ENCODE measurements at regions not wholly inside any gene's neighbourhood (a gene's known extent, or its start where the extent isn't known, plus 50 kb on each side); places are given as distances from the start of the nearest gene placed in this dataset.

DNA sequence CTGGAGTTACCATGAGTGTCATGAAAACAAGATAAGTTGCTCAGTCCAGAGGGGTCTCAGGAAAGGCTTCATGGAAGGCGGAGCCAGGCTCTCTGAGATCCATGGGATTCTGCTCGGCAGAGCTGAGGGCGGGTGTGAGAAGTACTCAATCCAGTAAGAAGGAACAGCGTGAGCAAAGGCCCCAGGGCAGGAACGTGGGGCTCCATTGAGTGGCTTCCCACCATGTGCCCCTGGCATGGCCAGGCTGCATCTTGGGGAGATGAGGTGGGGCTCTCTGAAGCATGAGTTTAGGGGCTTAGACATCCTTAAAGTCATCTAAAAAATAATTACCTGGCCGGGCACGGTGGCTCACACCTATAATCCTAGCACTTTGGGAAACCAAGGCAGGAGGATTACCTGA lies 58.0 kb downstream of the ARL6IP4 start:
- no peak overlapping the region for H3K9ac ChIP-seq (ENCODE audit: insufficient read depth, low read length, poor library complexity, severe bottlenecking)
- intact Hi-C loops (cut with micrococcal nuclease): no loop called here
- no peaks in the 10 kb centered on the region for H3K9me3 ChIP-seq (replicated peaks in 1 of 2; ENCODE audit: control insufficient read depth in 1 of 2, insufficient read depth in 1 of 2, low read length in 2 of 2)
- no peaks in the 10 kb centered on the region for H3K27me3 ChIP-seq (ENCODE audit: control insufficient read depth in 2 of 2, insufficient read depth in 2 of 2, low read length in 2 of 2)
- no peaks in the 10 kb centered on the region for H3K36me3 ChIP-seq (replicated peaks in 1 of 2; ENCODE audit: control insufficient read depth in 1 of 2, insufficient read depth in 2 of 2, low read length in 2 of 2)
- TF ChIP-seq, protein P1, sequence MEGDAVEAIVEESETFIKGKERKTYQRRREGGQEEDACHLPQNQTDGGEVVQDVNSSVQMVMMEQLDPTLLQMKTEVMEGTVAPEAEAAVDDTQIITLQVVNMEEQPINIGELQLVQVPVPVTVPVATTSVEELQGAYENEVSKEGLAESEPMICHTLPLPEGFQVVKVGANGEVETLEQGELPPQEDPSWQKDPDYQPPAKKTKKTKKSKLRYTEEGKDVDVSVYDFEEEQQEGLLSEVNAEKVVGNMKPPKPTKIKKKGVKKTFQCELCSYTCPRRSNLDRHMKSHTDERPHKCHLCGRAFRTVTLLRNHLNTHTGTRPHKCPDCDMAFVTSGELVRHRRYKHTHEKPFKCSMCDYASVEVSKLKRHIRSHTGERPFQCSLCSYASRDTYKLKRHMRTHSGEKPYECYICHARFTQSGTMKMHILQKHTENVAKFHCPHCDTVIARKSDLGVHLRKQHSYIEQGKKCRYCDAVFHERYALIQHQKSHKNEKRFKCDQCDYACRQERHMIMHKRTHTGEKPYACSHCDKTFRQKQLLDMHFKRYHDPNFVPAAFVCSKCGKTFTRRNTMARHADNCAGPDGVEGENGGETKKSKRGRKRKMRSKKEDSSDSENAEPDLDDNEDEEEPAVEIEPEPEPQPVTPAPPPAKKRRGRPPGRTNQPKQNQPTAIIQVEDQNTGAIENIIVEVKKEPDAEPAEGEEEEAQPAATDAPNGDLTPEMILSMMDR (IDR thresholded peaks at IDR 0.05): no peak
- H3K27ac ChIP-seq (ENCODE audit: low read depth in 1 of 2, low read length in 2 of 2): no peak overlapping the region
- no peaks in the 10 kb centered on the region for H4K20me1 ChIP-seq (ENCODE audit: insufficient read depth, low read length)
- H3K79me2 ChIP-seq (ENCODE audit: insufficient read depth, low read length): no peaks in the 10 kb centered on the region
- no peak for DNase-seq
- Mint-ChIP-seq H3K4me3 (no peak overlapping the region), H3K4me1 (peaks cover 38% of the 10 kb centered on the region), H3K9me3 (no peaks in the 10 kb centered on the region), H3K27me3 (ENCODE audit: low read depth in 3 of 3) (peaks cover 0 to 6% (median 4%) of the 10 kb centered on the region in 3 donors), H3K36me3 (no peaks in the 10 kb centered on the region), H3K27ac (no peak overlapping the region)
- H3K4me1 ChIP-seq (ENCODE audit: control insufficient read depth in 1 of 2, insufficient read depth in 2 of 2, low read length in 2 of 2): peaks cover 17 to 20% of the 10 kb centered on the region in 2 donors
- H3K4me2 ChIP-seq (replicated peaks; ENCODE audit: extremely low read depth, low read length, poor library complexity, severe bottlenecking): no peak overlapping the region
- no peak overlapping the region for H2AFZ ChIP-seq (ENCODE audit: insufficient read depth, low read depth, low read length, poor library complexity, severe bottlenecking)
- WGBS (ENCODE audit: insufficient coverage): 94% methylated on average over 5 of the region's 7 CpGs
- no peak overlapping the region for H3K4me3 ChIP-seq (replicated peaks in 1 of 3; ENCODE audit: low read depth in 2 of 3, low read length in 3 of 3)

DNA sequence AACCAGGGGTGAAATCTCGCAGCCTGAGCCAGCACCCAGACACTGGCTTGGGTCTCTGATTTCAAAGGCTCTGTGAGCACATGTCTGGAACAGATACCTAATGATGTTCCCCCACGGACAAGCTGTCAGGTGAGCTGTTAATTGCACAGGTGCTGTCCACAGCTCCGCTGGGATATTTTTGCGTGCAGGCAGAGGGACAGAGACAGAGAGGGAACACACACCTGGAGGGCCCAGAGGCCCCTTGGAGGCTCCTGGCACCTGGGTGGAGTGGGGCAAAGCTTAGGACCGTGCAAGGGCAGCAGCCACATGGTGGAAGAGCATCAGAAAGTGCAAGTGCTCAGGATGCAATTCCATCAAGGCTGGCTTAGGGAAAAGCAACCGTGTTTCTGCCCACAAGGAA lies 57.3 kb downstream of the ARL6IP4 start:
- intact Hi-C loops (cut with micrococcal nuclease): no loop called here
- H3K27me3 Mint-ChIP-seq (ENCODE audit: low read depth in 3 of 3): peaks cover 0 to 6% (median 4%) of the 10 kb centered on the region in 3 donors
- no peaks in the 10 kb centered on the region for H3K79me2 ChIP-seq (ENCODE audit: insufficient read depth, low read length)
- H3K4me3 Mint-ChIP-seq: no peak overlapping the region
- H3K9me3 ChIP-seq (replicated peaks in 1 of 2; ENCODE audit: control insufficient read depth in 1 of 2, insufficient read depth in 1 of 2, low read length in 2 of 2): no peaks in the 10 kb centered on the region
- no peak overlapping the region for H3K4me3 ChIP-seq (replicated peaks in 1 of 3; ENCODE audit: low read depth in 2 of 3, low read length in 3 of 3)
- no peak overlapping the region for H2AFZ ChIP-seq (ENCODE audit: insufficient read depth, low read depth, low read length, poor library complexity, severe bottlenecking)
- no peaks in the 10 kb centered on the region for H3K36me3 Mint-ChIP-seq
- no peaks in the 10 kb centered on the region for H3K27me3 ChIP-seq (ENCODE audit: control insufficient read depth in 2 of 2, insufficient read depth in 2 of 2, low read length in 2 of 2)
- H3K9ac ChIP-seq (ENCODE audit: insufficient read depth, low read length, poor library complexity, severe bottlenecking): no peak overlapping the region
- H3K4me1 Mint-ChIP-seq: peaks cover 38% of the 10 kb centered on the region
- H3K36me3 ChIP-seq (replicated peaks in 1 of 2; ENCODE audit: control insufficient read depth in 1 of 2, insufficient read depth in 2 of 2, low read length in 2 of 2): no peaks in the 10 kb centered on the region
- H4K20me1 ChIP-seq (ENCODE audit: insufficient read depth, low read length): no peaks in the 10 kb centered on the region
- no peak for DNase-seq
- no peak overlapping the region for H3K27ac ChIP-seq (ENCODE audit: low read depth in 1 of 2, low read length in 2 of 2)
- 97% methylated on average over 6 of the region's 6 CpGs for WGBS (ENCODE audit: insufficient coverage)
- peaks cover 22 to 23% of the 10 kb centered on the region in 2 donors for H3K4me1 ChIP-seq (ENCODE audit: control insufficient read depth in 1 of 2, insufficient read depth in 2 of 2, low read length in 2 of 2)
- no peaks in the 10 kb centered on the region for H3K9me3 Mint-ChIP-seq
- no peak overlapping the region for H3K4me2 ChIP-seq (replicated peaks; ENCODE audit: extremely low read depth, low read length, poor library complexity, severe bottlenecking)
- TF ChIP-seq, protein P1 (IDR thresholded peaks at IDR 0.05): no peak
- H3K27ac Mint-ChIP-seq: no peak overlapping the region
